ENCODE measurements at regions not wholly inside any gene's neighbourhood (a gene's known extent, or its start where the extent isn't known, plus 50 kb on each side); places are given as distances from the start of the nearest gene placed in this dataset.

DNA sequence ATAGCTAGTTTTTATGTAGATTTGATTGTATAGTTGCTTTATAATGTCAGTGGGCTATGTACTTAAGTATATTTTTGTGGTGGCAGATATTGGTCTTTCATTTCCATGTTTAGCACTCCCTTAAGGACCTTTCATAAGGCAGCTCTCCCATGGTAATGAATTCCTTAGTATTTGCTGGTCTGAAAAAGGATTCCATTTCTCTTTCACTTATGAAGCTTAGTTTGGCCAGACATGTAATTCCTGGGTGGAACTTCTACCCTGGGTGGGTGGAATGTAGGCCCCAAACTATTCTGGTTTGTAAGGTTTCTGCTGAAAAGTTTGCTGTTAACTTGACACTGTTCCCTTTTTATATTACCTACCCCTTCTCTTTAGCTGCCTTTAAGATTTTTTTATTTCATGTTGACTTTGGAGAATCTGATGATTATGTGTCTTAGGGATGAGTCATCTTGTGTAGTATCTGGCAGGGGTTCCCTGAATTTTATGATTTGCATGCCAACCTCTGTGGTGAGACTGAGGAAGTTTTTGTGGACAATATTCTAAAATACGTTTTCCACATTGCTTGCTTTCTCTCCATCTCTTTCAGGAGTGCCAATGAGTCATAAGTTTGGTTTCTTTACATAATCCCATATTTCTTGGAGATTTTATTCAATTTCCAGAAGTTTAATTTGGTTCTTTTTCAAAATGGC, 65.4 kb upstream of the VRK2 start:
- no peak for DNase-seq (ENCODE audit: extremely low read depth, insufficient read length)
- H3K27me3 ChIP-seq (replicated peaks; ENCODE audit: control insufficient read depth, insufficient read depth, low read length), result no peaks in the 10 kb centered on the region
- TF ChIP-seq, protein P1, sequence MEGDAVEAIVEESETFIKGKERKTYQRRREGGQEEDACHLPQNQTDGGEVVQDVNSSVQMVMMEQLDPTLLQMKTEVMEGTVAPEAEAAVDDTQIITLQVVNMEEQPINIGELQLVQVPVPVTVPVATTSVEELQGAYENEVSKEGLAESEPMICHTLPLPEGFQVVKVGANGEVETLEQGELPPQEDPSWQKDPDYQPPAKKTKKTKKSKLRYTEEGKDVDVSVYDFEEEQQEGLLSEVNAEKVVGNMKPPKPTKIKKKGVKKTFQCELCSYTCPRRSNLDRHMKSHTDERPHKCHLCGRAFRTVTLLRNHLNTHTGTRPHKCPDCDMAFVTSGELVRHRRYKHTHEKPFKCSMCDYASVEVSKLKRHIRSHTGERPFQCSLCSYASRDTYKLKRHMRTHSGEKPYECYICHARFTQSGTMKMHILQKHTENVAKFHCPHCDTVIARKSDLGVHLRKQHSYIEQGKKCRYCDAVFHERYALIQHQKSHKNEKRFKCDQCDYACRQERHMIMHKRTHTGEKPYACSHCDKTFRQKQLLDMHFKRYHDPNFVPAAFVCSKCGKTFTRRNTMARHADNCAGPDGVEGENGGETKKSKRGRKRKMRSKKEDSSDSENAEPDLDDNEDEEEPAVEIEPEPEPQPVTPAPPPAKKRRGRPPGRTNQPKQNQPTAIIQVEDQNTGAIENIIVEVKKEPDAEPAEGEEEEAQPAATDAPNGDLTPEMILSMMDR (IDR thresholded peaks at IDR 0.05; ENCODE audit: insufficient read depth, low read length, poor library complexity, severe bottlenecking), result no peak
- H3K4me3 ChIP-seq (replicated peaks; ENCODE audit: low read depth, low read length), result no peak overlapping the region
- no peaks in the 10 kb centered on the region for H3K36me3 ChIP-seq (ENCODE audit: control insufficient read depth, insufficient read depth, low read length)

DNA sequence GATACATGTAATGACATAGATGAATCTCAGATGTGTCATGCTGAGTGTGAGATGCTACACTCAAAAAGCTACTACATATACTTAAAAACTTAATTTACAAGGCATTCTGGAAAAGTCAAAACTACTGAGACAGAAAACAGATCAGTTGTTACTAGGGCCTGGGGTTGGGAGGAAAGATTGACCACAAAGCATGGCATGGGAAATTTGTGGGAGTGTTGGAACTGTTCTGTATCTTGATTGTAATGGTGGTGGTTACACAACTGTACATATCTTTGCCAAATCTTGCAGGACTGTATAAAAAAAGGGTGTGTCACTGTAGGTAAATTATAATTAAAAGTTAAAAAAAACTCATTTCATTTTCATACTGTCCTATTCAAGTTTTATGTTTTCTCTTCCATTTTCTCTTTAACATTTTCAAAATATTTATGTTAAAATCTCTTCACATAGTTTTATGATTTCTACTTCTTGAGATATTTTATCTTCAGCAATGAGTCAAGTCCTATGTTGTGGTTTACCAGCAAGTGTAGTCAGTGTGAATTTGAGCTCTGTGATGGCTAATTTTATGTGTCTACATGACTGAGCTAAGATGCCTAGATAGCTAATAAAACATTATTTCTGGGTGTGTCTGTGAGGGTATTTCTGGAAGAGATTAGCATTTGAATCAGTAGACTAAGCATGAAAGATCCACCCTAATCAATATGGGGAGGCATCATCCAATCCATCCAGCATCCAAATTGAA, 58.6 kb upstream of the VRK2 start:
- H3K4me3 ChIP-seq (replicated peaks; ENCODE audit: low read depth, low read length), result no peak overlapping the region
- no peak for DNase-seq (ENCODE audit: extremely low read depth, insufficient read length)
- TF ChIP-seq, protein P1 (IDR thresholded peaks at IDR 0.05; ENCODE audit: insufficient read depth, low read length, poor library complexity, severe bottlenecking), result no peak

DNA sequence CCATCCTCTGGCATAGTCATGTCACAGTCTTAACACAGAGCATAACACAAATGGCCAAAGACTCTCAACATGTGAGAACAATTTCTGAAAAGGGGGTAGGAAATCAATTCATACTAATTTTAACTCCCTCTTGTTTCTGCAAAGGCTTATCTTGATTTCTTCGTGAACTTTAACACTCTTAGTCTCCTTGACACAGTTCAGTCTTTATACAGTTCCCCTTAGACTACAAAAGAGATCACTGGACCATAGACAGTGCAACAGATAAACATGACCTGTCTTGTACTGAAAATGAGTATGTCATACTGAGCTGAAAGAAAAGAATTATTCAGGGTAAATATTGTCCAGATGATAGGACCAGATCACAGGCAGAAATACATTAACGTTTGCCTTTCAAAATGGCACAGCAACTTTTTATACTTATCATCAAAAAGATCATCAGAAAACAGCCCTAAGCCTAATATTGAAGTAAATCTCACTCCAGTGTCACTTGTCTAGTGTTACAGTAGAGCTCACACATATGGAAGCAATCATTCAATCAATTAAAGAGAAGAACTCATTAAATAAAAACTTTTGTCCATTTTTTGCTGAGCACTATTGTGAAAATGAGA, 56.4 kb upstream of the VRK2 start:
- Histone ChIP-seq H3K27me3 (replicated peaks; ENCODE audit: control insufficient read depth, insufficient read depth, low read length) (no peaks in the 10 kb centered on the region), H3K36me3 (ENCODE audit: control insufficient read depth, insufficient read depth, low read length) (no peaks in the 10 kb centered on the region), H3K4me3 (replicated peaks; ENCODE audit: low read depth, low read length) (no peak overlapping the region)
- no peak for DNase-seq (ENCODE audit: extremely low read depth, insufficient read length)
- TF ChIP-seq, protein P1 (IDR thresholded peaks at IDR 0.05; ENCODE audit: insufficient read depth, low read length, poor library complexity, severe bottlenecking), result no peak

More for the DNA sequence above, 58.6 kb upstream of the VRK2 start:
- Histone ChIP-seq H3K36me3 (ENCODE audit: control insufficient read depth, insufficient read depth, low read length) (no peaks in the 10 kb centered on the region), H3K27me3 (replicated peaks; ENCODE audit: control insufficient read depth, insufficient read depth, low read length) (no peaks in the 10 kb centered on the region)
